K562 (cell line): ENCODE measurements at regions not wholly inside any gene's neighbourhood (a gene's known extent, or its start where the extent isn't known, plus 50 kb on each side); places are given as distances from the start of the nearest gene placed in this dataset.

Source experiments
- ATAC-seq: fragments of 200-7000 bp; cut with Tn5 transposase; 3 replicates; pipeline ENCODE4 v1.9.1; 2020; ENCODE audit warnings: moderate library complexity
- BruUV-seq: library from RNA; stranded (reverse); fragments of 400-500 nt; replicated peaks from 2 replicates; lab custom pipeline; 2021; lab: Mats Ljungman, UMichigan
- CTCF ChIA-PET: fragments of 300-600 bp; formaldehyde crosslinking; extraction: SDS; loops from one replicate; lab custom pipeline; 2021; ENCODE audit warnings: low intra/inter-chr PET ratio; lab: Yijun Ruan, JAX
- POLR2A ChIA-PET: fragments of 300-600, 350-650 bp; sonication (Branson Sonifier 250); formaldehyde crosslinking; extraction: SDS; loops from one replicate; lab custom pipeline; 2021; ENCODE audit warnings: antibody characterized with exemption, inconsistent platforms; lab: Yijun Ruan, JAX
- DNase-seq, 4 experiments: peaks; one replicate each; pipeline versions ENCODE4 v3.0.0 to v3.0.0-alpha.2; 2011 to 2018; ENCODE audit warnings: low spot score in 3 of 4, mixed read lengths in 3 of 4; ENCODE audit errors: extremely low read depth in 1 of 4
- FAIRE-seq: peaks from 2 replicates; lab custom pipeline; 2011; peaks lifted over from hg19 to GRCh38; lab: Jason Lieb, UNC
- H2AFZ ChIP-seq: 2 replicates; pipeline ENCODE4 v1.6.0; 2011; ENCODE audit warnings: low read depth, low read length, control low read depth, inconsistent platforms
- H3K27ac ChIP-seq: fragments of 200-600 bp; 3 replicates; pipeline ENCODE4 v1.8.0; 2011; ENCODE audit warnings: low read depth, mild to moderate bottlenecking, control low read depth, inconsistent platforms, low read length, moderate library complexity, mixed read lengths; ENCODE audit errors: extremely low read depth
- H3K27me3 ChIP-seq, 2 experiments: fragments of 300-600 bp in 1 of 2; 2 replicates in 1 of 2; 3 replicates in 1 of 2; pipeline versions ENCODE4 v1.6.0 to v1.8.0; 2011; ENCODE audit warnings: inconsistent platforms in 2 of 2, low read length in 2 of 2, mild to moderate bottlenecking in 1 of 2, mixed read lengths in 1 of 2, moderate library complexity in 1 of 2; ENCODE audit not compliant: control insufficient read depth in 2 of 2, insufficient read depth in 2 of 2
- H3K36me3 ChIP-seq: fragments of 300-600 bp; 3 replicates; pipeline ENCODE4 v1.8.0; 2011; ENCODE audit warnings: mild to moderate bottlenecking, low read length, inconsistent platforms; ENCODE audit not compliant: control insufficient read depth, insufficient read depth
- H3K4me1 ChIP-seq, 2 experiments: fragments of 200-600 bp in 1 of 2; replicated peaks in 1 of 2; 2 replicates in 1 of 2; 3 replicates in 1 of 2; pipeline versions ENCODE4 v1.5.1 to v1.8.0; 2011; ENCODE audit warnings: inconsistent platforms in 2 of 2, low read length in 2 of 2, mild to moderate bottlenecking in 1 of 2, mixed read lengths in 1 of 2, moderate library complexity in 1 of 2; ENCODE audit not compliant: control insufficient read depth in 2 of 2, insufficient read depth in 2 of 2
- H3K4me2 ChIP-seq: 2 replicates; pipeline ENCODE4 v1.6.1; 2011; ENCODE audit warnings: low read length, control low read depth, inconsistent platforms, mixed read lengths; ENCODE audit not compliant: insufficient read depth
- H3K4me3 ChIP-seq: fragments of 200-600 bp; sonication (generic), shearing (Covaris generic); 2 replicates; pipeline ENCODE4 v1.5.1; 2016; ENCODE audit warnings: control low read depth, inconsistent platforms
- H3K79me2 ChIP-seq: fragments of 200-600 bp; 3 replicates; pipeline ENCODE4 v1.8.0; 2011; ENCODE audit warnings: low read length, inconsistent platforms; ENCODE audit not compliant: control insufficient read depth, insufficient read depth
- H3K9ac ChIP-seq, 2 experiments: 2 replicates each; pipeline versions ENCODE4 v1.6.0 to v1.6.1; 2011; ENCODE audit warnings: low read depth in 2 of 2, low read length in 2 of 2, control low read depth in 1 of 2, inconsistent platforms in 1 of 2, mild to moderate bottlenecking in 1 of 2, mixed read lengths in 1 of 2; ENCODE audit not compliant: insufficient read depth in 1 of 2
- H3K9me1 ChIP-seq: one replicate; pipeline ENCODE4 v1.6.0; 2011; ENCODE audit warnings: inconsistent platforms, mild to moderate bottlenecking, low read length, moderate library complexity; ENCODE audit not compliant: control insufficient read depth, insufficient read depth
- H3K9me3 ChIP-seq: replicated peaks from 2 replicates; pipeline ENCODE4 v1.5.1; 2011; ENCODE audit warnings: low read depth, low read length, inconsistent platforms; ENCODE audit not compliant: control insufficient read depth, insufficient read depth
- H4K20me1 ChIP-seq: replicated peaks from 2 replicates; pipeline ENCODE4 v1.6.1; 2011; ENCODE audit warnings: low read length, inconsistent platforms, mixed read lengths; ENCODE audit not compliant: control insufficient read depth, insufficient read depth
- CEBPZ ChIP-seq: fragments of 150-350 bp; IDR thresholded peaks from 2 replicates; pipeline ENCODE4 v1.6.1; 2014; ENCODE audit warnings: low read depth, mild to moderate bottlenecking, low read length, borderline replicate concordance
- HMGN3 ChIP-seq: IDR thresholded peaks from 2 replicates; pipeline ENCODE4 v1.6.1; 2011; ENCODE audit warnings: borderline replicate concordance, low read depth, mild to moderate bottlenecking, mixed read lengths, low read length; ENCODE audit not compliant: insufficient read length; ENCODE audit errors: extremely low read depth
- NFIX ChIP-seq: fragments of 250-450 bp; sonication (Bioruptor Pico); IDR thresholded peaks from 2 replicates; pipeline ENCODE4 v1.4.0; 2020; ENCODE audit warnings: low read depth, mild to moderate bottlenecking, moderate library complexity
- PYGO2 ChIP-seq: fragments of 450-650 bp; IDR thresholded peaks from 2 replicates; pipeline ENCODE4 v1.6.1; 2016; ENCODE audit warnings: mild to moderate bottlenecking, missing genetic modification characterization, moderate library complexity, missing compliant biosample characterization
- RAD21 ChIP-seq, 2 experiments: fragments of 250-450 bp in 1 of 2; fragments of 450-650 bp in 1 of 2; sonication (Bioruptor Pico) in 1 of 2; formaldehyde crosslinking in 1 of 2; IDR thresholded peaks in 1 of 2; conservative IDR thresholded peaks in 1 of 2; 2 replicates each; pipeline versions ENCODE4 v1.4.0 to v1.8.0; 2020 to 2022; ENCODE audit warnings: mild to moderate bottlenecking in 2 of 2, moderate library complexity in 1 of 2
- SMARCA5 ChIP-seq: fragments of 450-650 bp; IDR thresholded peaks from 2 replicates; pipeline ENCODE4 v1.6.1; 2016
- WGBS: fragments of 100-300 bp; shearing (Covaris generic); methylation state at CpG from one replicate; pipeline ENCODE4 v1.1.6; 2016; ENCODE audit warnings: low coverage, mixed read lengths; ENCODE audit not compliant: insufficient coverage; ENCODE audit errors: missing lambda C conversion rate; 5-methylcytosine and 5-hydroxymethylcytosine counted together
- in situ Hi-C: fragments of 300-500 bp; cut with MboI; formaldehyde crosslinking; loops from 4 replicates; pipeline ENCODE4 v1.15.0; 2018; ENCODE audit warnings: inconsistent platforms, mixed read lengths
- intact Hi-C: fragments of 100-400 bp; cut with micrococcal nuclease; formaldehyde crosslinking; loops from 2 replicates; pipeline ENCODE4 v1.14.2; 2022
- TF ChIP-seq, protein P1 (sequence below), 2 experiments: fragments of 450-650 bp; IDR thresholded peaks; 2 replicates each; pipeline ENCODE4 v1.6.1; 2016
- TF ChIP-seq, protein P2 (sequence below): fragments of 250-450 bp; sonication (Bioruptor Pico); IDR thresholded peaks from 2 replicates; pipeline ENCODE4 v1.5.0; 2020; ENCODE audit warnings: mild to moderate bottlenecking

GRCh38 chr22:48889887-48890692 is 937.6 kb downstream of the BRD1 start (continued):
- no peak for TF ChIP-seq NFIX (CRISPR knock-in tag)
- TF ChIP-seq PYGO2 (tag): no peak
- no peak for TF ChIP-seq RAD21 (CRISPR knock-in tag; conservative IDR thresholded peaks at IDR 0.05 in 1 of 2, IDR thresholded peaks at IDR 0.05 in 1 of 2)
- no peak for TF ChIP-seq HMGN3

DNA sequence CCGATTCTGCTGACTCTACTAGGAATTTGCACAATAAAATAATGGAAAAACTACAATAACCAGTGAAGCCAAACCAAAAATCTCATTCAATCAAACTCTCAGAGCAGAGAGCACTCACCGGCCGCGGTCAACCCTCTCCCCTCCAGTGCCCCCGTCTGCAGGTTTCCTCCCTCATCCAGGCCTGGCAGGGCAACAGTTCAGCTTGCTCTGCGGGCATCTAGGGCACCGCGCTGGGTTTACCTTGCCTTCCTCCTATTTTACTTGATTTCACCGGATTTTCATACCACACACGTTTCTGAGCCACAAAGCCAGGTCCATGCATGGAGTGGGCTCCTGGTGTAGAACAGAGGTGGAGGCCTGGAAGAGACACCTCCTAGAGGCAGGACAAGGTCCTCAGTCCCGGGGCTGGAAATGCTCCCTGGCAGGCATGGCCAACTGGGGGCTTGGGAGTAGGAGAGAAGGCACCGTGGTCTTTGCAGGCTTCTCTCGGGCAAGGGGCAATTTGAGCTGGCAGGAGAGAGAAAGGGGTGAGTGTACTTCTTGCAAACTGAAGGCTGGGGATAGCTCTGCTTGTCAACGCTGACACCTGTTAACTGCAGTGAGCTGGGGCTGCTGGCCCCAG is 938.4 kb downstream of the BRD1 start:
- ChIA-PET CTCF (no interaction called here), POLR2A (no interaction called here)
- Histone ChIP-seq H3K27ac (no peak overlapping the region), H3K4me2 (no peak overlapping the region), H3K9me3 (no peaks in the 10 kb centered on the region), H3K4me3 (no peak overlapping the region), H4K20me1 (no peaks in the 10 kb centered on the region), H3K79me2 (no peaks in the 10 kb centered on the region), H3K9me1 (no peaks in the 10 kb centered on the region), H3K4me1 (no peaks in the 10 kb centered on the region; a peak in 1 of 5 replicates), H3K27me3 (no peaks in the 10 kb centered on the region; a peak in 1 of 5 replicates), H3K9ac (no peak overlapping the region), H2AFZ (no peak overlapping the region), H3K36me3 (no peaks in the 10 kb centered on the region)
- intact Hi-C loops (no loop called here), in situ Hi-C loops (no loop called here)
- FAIRE-seq (no peak), DNase-seq (no peak), ATAC-seq (no peak)
- WGBS: 0% methylated on average over 13 of the region's 14 CpGs
- BruUV-seq: no TSS peak
- TF ChIP-seq, protein P1, sequence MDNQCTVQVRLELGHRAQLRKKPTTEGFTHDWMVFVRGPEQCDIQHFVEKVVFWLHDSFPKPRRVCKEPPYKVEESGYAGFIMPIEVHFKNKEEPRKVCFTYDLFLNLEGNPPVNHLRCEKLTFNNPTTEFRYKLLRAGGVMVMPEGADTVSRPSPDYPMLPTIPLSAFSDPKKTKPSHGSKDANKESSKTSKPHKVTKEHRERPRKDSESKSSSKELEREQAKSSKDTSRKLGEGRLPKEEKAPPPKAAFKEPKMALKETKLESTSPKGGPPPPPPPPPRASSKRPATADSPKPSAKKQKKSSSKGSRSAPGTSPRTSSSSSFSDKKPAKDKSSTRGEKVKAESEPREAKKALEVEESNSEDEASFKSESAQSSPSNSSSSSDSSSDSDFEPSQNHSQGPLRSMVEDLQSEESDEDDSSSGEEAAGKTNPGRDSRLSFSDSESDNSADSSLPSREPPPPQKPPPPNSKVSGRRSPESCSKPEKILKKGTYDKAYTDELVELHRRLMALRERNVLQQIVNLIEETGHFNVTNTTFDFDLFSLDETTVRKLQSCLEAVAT (IDR thresholded peaks at IDR 0.05): no peak
- no peak for TF ChIP-seq CEBPZ
- TF ChIP-seq, protein P2, sequence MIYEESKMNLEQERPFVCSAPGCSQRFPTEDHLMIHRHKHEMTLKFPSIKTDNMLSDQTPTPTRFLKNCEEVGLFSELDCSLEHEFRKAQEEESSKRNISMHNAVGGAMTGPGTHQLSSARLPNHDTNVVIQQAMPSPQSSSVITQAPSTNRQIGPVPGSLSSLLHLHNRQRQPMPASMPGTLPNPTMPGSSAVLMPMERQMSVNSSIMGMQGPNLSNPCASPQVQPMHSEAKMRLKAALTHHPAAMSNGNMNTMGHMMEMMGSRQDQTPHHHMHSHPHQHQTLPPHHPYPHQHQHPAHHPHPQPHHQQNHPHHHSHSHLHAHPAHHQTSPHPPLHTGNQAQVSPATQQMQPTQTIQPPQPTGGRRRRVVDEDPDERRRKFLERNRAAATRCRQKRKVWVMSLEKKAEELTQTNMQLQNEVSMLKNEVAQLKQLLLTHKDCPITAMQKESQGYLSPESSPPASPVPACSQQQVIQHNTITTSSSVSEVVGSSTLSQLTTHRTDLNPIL: no peak
- TF ChIP-seq SMARCA5: no peak
